Vagina (tissue), 2 donors: ENCODE measurements at regions not wholly inside any gene's neighbourhood (a gene's known extent, or its start where the extent isn't known, plus 50 kb on each side); places are given as distances from the start of the nearest gene placed in this dataset.

Source experiments
- POLR2A ChIP-seq, 2 donors: fragments of 450-650 bp; IDR thresholded peaks; one replicate each; pipeline ENCODE4 v1.6.1; 2017; ENCODE audit warnings: antibody characterized with exemption in 2 of 2, mild to moderate bottlenecking in 2 of 2, moderate library complexity in 2 of 2
- TF ChIP-seq, protein P1 (sequence below), 3 experiments: fragments of 450-650 bp in 2 of 3; fragments of 200-600 bp in 1 of 3; sonication (generic) in 1 of 3; IDR thresholded peaks; one replicate each; pipeline ENCODE4 v1.5.1; 2017 to 2019; ENCODE audit warnings: antibody characterized with exemption in 3 of 3, mild to moderate bottlenecking in 2 of 3, moderate library complexity in 2 of 3

DNA sequence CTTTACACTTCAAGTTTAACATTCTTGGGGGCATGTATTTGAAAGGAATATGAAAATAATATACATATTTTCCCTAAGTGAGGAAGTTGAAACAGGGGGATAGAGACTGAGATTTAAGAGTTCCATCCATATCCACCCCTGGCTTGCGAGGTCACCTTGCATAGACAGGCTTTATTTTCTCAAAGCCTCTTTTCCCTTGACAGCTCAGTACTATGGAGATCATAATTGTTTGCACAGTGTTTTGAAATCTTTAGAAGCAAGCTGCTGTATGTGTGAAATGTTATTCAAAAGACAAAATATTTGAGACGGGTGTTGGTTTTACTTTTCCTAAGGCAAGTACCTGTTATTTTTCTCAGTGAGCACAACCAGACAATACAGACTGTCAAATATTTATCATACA, 163.1 kb downstream of the LRRC70 start:
- TF ChIP-seq POLR2A (IDR thresholded peaks at IDR 0.05), result no peak
- TF ChIP-seq, protein P1, sequence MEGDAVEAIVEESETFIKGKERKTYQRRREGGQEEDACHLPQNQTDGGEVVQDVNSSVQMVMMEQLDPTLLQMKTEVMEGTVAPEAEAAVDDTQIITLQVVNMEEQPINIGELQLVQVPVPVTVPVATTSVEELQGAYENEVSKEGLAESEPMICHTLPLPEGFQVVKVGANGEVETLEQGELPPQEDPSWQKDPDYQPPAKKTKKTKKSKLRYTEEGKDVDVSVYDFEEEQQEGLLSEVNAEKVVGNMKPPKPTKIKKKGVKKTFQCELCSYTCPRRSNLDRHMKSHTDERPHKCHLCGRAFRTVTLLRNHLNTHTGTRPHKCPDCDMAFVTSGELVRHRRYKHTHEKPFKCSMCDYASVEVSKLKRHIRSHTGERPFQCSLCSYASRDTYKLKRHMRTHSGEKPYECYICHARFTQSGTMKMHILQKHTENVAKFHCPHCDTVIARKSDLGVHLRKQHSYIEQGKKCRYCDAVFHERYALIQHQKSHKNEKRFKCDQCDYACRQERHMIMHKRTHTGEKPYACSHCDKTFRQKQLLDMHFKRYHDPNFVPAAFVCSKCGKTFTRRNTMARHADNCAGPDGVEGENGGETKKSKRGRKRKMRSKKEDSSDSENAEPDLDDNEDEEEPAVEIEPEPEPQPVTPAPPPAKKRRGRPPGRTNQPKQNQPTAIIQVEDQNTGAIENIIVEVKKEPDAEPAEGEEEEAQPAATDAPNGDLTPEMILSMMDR (IDR thresholded peaks at IDR 0.05), result no peak
